ENCODE measurements at regions not wholly inside any gene's neighbourhood (a gene's known extent, or its start where the extent isn't known, plus 50 kb on each side); places are given as distances from the start of the nearest gene placed in this dataset.

DNA sequence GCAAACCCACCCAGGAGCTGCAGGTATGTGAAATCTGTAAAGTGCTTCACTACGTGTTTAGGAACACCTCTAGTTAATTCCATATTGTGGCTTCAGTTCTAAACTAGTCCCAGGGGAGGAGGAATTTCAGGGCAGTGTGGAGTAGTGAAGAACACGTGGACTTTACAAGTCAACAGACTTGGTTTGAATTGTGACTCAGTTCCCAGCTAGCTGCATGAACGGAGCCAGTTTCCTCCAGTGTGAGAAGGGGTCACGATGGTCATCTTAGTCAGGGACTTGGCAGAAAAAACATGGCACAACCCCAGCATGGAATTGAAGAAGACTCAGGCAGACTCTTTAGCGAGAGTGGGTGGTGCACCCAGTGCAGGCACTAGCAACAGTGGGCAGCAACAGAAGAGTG lies 175.7 kb upstream of the UBL3 start:
- TF ChIP-seq EZH2 (IDR thresholded peaks at IDR 0.05; ENCODE audit: low read depth), result no peak
- TF ChIP-seq, protein P1, sequence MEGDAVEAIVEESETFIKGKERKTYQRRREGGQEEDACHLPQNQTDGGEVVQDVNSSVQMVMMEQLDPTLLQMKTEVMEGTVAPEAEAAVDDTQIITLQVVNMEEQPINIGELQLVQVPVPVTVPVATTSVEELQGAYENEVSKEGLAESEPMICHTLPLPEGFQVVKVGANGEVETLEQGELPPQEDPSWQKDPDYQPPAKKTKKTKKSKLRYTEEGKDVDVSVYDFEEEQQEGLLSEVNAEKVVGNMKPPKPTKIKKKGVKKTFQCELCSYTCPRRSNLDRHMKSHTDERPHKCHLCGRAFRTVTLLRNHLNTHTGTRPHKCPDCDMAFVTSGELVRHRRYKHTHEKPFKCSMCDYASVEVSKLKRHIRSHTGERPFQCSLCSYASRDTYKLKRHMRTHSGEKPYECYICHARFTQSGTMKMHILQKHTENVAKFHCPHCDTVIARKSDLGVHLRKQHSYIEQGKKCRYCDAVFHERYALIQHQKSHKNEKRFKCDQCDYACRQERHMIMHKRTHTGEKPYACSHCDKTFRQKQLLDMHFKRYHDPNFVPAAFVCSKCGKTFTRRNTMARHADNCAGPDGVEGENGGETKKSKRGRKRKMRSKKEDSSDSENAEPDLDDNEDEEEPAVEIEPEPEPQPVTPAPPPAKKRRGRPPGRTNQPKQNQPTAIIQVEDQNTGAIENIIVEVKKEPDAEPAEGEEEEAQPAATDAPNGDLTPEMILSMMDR (conservative IDR thresholded peaks at IDR 0.05), result no peak

All from PC-9 (cell line).